HEK293 (cell line): ENCODE measurements at regions not wholly inside any gene's neighbourhood (a gene's known extent, or its start where the extent isn't known, plus 50 kb on each side); places are given as distances from the start of the nearest gene placed in this dataset.

Experiments
- CTCF ChIA-PET: fragments of 350-600 bp; formaldehyde crosslinking; extraction: SDS; loops from one replicate; lab custom pipeline; 2021; ENCODE audit warnings: antibody characterized with exemption; lab: Yijun Ruan, JAX
- POLR2A ChIA-PET: fragments of 300-600 bp; formaldehyde crosslinking; extraction: SDS; loops from one replicate; lab custom pipeline; 2020; ENCODE audit warnings: antibody characterized with exemption, inconsistent platforms; lab: Yijun Ruan, JAX
- H3K27ac ChIP-seq: fragments of 200-500 bp; sonication (Bioruptor generic); 2 replicates; pipeline ENCODE4 v1.5.1; 2014; ENCODE audit warnings: low read depth, low read length, control low read depth, inconsistent platforms; ENCODE audit errors: extremely low read depth
- H3K36me3 ChIP-seq, 2 experiments: fragments of 200-500 bp in 1 of 2; sonication (Bioruptor generic) in 1 of 2; 1 replicate in 1 of 2; 2 replicates in 1 of 2; pipeline ENCODE4 v1.5.1; 2014 to 2017; ENCODE audit warnings: inconsistent platforms in 2 of 2, low read length in 2 of 2; ENCODE audit not compliant: control insufficient read depth in 2 of 2, insufficient read depth in 1 of 2
- H3K4me1 ChIP-seq: fragments of 200-500 bp; sonication (Bioruptor generic); 2 replicates; pipeline ENCODE4 v1.5.1; 2014; ENCODE audit warnings: mild to moderate bottlenecking, low read length, inconsistent platforms; ENCODE audit not compliant: control insufficient read depth, insufficient read depth
- H3K4me3 ChIP-seq: 2 replicates; pipeline ENCODE4 v1.5.1; 2011; ENCODE audit warnings: low read depth, mild to moderate bottlenecking, control low read depth, low read length, moderate library complexity
- H3K9me3 ChIP-seq: fragments of 200-500 bp; sonication (Bioruptor generic); 2 replicates; pipeline ENCODE4 v1.5.1; 2014; ENCODE audit warnings: low read depth, low read length, inconsistent platforms; ENCODE audit not compliant: control insufficient read depth, insufficient read depth
- GLIS1 ChIP-seq: fragments of 450-650 bp; formaldehyde crosslinking; IDR thresholded peaks from 2 replicates; pipeline ENCODE4 v1.5.1; 2016; ENCODE audit warnings: missing biosample characterization, missing genetic modification characterization
- INSM2 ChIP-seq: fragments of 450-650 bp; formaldehyde crosslinking; IDR thresholded peaks from 2 replicates; pipeline ENCODE4 v1.5.1; 2016; ENCODE audit warnings: missing biosample characterization, missing genetic modification characterization
- KLF10 ChIP-seq: fragments of 450-650 bp; IDR thresholded peaks from 2 replicates; pipeline ENCODE4 v1.5.1; 2018; ENCODE audit warnings: missing biosample characterization, mild to moderate bottlenecking, missing genetic modification characterization
- PATZ1 ChIP-seq: fragments of 450-650 bp; formaldehyde crosslinking; IDR thresholded peaks from 2 replicates; pipeline ENCODE4 v1.5.1; 2016; ENCODE audit warnings: missing biosample characterization, missing genetic modification characterization
- ZBTB48 ChIP-seq: fragments of 450-650 bp; formaldehyde crosslinking; IDR thresholded peaks from 2 replicates; pipeline ENCODE4 v1.5.1; 2016; ENCODE audit warnings: missing biosample characterization, missing genetic modification characterization
- ZFP37 ChIP-seq: fragments of 450-650 bp; formaldehyde crosslinking; IDR thresholded peaks from 2 replicates; pipeline ENCODE4 v1.5.1; 2016; ENCODE audit warnings: missing biosample characterization, missing genetic modification characterization
- ZNF10 ChIP-seq: fragments of 450-650 bp; formaldehyde crosslinking; IDR thresholded peaks from 2 replicates; pipeline ENCODE4 v1.5.1; 2017; ENCODE audit warnings: missing biosample characterization, missing genetic modification characterization
- ZNF202 ChIP-seq: fragments of 450-650 bp; formaldehyde crosslinking; IDR thresholded peaks from 2 replicates; pipeline ENCODE4 v1.5.1; 2016; ENCODE audit warnings: missing biosample characterization, missing genetic modification characterization, borderline replicate concordance
- ZNF23 ChIP-seq: fragments of 450-650 bp; formaldehyde crosslinking; IDR thresholded peaks from 2 replicates; pipeline ENCODE4 v1.5.1; 2016; ENCODE audit warnings: missing biosample characterization, missing genetic modification characterization, borderline replicate concordance
- ZNF239 ChIP-seq: fragments of 450-650 bp; formaldehyde crosslinking; IDR thresholded peaks from 2 replicates; pipeline ENCODE4 v1.5.1; 2016; ENCODE audit warnings: missing biosample characterization, missing genetic modification characterization
- ZNF280C ChIP-seq: fragments of 450-650 bp; formaldehyde crosslinking; IDR thresholded peaks from 2 replicates; pipeline ENCODE4 v1.5.1; 2016; ENCODE audit warnings: missing biosample characterization, missing genetic modification characterization
- ZNF311 ChIP-seq: fragments of 450-650 bp; formaldehyde crosslinking; IDR thresholded peaks from 2 replicates; pipeline ENCODE4 v1.5.1; 2017; ENCODE audit warnings: missing biosample characterization, missing genetic modification characterization, borderline replicate concordance
- ZNF324 ChIP-seq: fragments of 450-650 bp; formaldehyde crosslinking; IDR thresholded peaks from 2 replicates; pipeline ENCODE4 v1.5.1; 2016; ENCODE audit warnings: missing biosample characterization, missing genetic modification characterization
- ZNF423 ChIP-seq: fragments of 450-650 bp; formaldehyde crosslinking; IDR thresholded peaks from 2 replicates; pipeline ENCODE4 v1.5.1; 2016; ENCODE audit warnings: missing biosample characterization, missing genetic modification characterization
- ZNF514 ChIP-seq: fragments of 450-650 bp; formaldehyde crosslinking; IDR thresholded peaks from 2 replicates; pipeline ENCODE4 v1.5.1; 2016; ENCODE audit warnings: missing biosample characterization, missing genetic modification characterization
- ZNF561 ChIP-seq: fragments of 450-650 bp; IDR thresholded peaks from 2 replicates; pipeline ENCODE4 v1.5.1; 2018; ENCODE audit warnings: missing biosample characterization, missing genetic modification characterization, borderline replicate concordance
- ZNF585B ChIP-seq: fragments of 450-650 bp; formaldehyde crosslinking; IDR thresholded peaks from 2 replicates; pipeline ENCODE4 v1.5.1; 2016; ENCODE audit warnings: missing biosample characterization, missing genetic modification characterization
- ZNF623 ChIP-seq: fragments of 450-650 bp; formaldehyde crosslinking; IDR thresholded peaks from 2 replicates; pipeline ENCODE4 v1.5.1; 2016; ENCODE audit warnings: missing biosample characterization, missing genetic modification characterization
- ZNF791 ChIP-seq: fragments of 450-650 bp; formaldehyde crosslinking; IDR thresholded peaks from 2 replicates; pipeline ENCODE4 v1.5.1; 2016; ENCODE audit warnings: missing biosample characterization, missing genetic modification characterization
- TF ChIP-seq, protein P1 (sequence below): fragments of 450-650 bp; formaldehyde crosslinking; IDR thresholded peaks from 2 replicates; pipeline ENCODE4 v1.5.1; 2016; ENCODE audit warnings: missing biosample characterization, missing genetic modification characterization

GRCh38 chr7:85454904-85455303, 268.0 kb upstream of the SEMA3D start:
- CTCF ChIA-PET = interaction anchor here (0.5 to 0.6 kb wide), 2 partner anchors 10 to 260 kb away, joined by 3 read pairs; no protein-coding TSS in a partner anchor
- no peaks in the 10 kb centered on the region for H3K9me3 ChIP-seq
- no peak overlapping the region for H3K4me3 ChIP-seq
- no peaks in the 10 kb centered on the region for H3K36me3 ChIP-seq
- no peaks in the 10 kb centered on the region for H3K4me1 ChIP-seq
- POLR2A ChIA-PET = no interaction called here
- TF ChIP-seq ZNF561 (tag by site-specific recombination) = no peak
- TF ChIP-seq PATZ1 = no peak
- no peak for TF ChIP-seq ZNF585B
- TF ChIP-seq ZNF239 (tag by site-specific recombination) = no peak
- no peak for TF ChIP-seq ZNF423
- TF ChIP-seq, all 188 proteins: peak for 0
- H3K27ac ChIP-seq = no peak overlapping the region

- no peak for TF ChIP-seq ZNF202
- TF ChIP-seq, protein P1, sequence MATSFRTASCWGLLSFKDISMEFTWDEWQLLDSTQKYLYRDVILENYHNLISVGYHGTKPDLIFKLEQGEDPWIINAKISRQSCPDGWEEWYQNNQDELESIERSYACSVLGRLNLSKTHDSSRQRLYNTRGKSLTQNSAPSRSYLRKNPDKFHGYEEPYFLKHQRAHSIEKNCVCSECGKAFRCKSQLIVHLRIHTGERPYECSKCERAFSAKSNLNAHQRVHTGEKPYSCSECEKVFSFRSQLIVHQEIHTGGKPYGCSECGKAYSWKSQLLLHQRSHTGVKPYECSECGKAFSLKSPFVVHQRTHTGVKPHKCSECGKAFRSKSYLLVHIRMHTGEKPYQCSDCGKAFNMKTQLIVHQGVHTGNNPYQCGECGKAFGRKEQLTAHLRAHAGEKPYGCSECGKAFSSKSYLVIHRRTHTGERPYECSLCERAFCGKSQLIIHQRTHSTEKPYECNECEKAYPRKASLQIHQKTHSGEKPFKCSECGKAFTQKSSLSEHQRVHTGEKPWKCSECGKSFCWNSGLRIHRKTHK (tag by site-specific recombination) = no peak
- TF ChIP-seq, all 188 proteins: peak for 0
- ChIA-PET POLR2A (no interaction called here), CTCF (interaction anchor here (0.6 to 1.5 kb wide), 5 partner anchors 12 to 1431 kb away, joined by 3 to 4 read pairs (median 3); no protein-coding TSS in a partner anchor)
- H3K4me1 ChIP-seq = no peaks in the 10 kb centered on the region
- no peak overlapping the region for H3K27ac ChIP-seq
- H3K4me3 ChIP-seq = no peak overlapping the region
- H3K9me3 ChIP-seq = no peaks in the 10 kb centered on the region
- no peaks in the 10 kb centered on the region for H3K36me3 ChIP-seq
Measured at GRCh38 chr7:85452674-85453073, 265.8 kb upstream of the SEMA3D start.

GRCh38 chr7:85449478-85449877, 262.6 kb upstream of the SEMA3D start:
- H3K9me3 ChIP-seq = no peaks in the 10 kb centered on the region
- no peak for TF ChIP-seq ZNF23 (tag by site-specific recombination)
- TF ChIP-seq ZNF280C (tag by site-specific recombination) = no peak
- TF ChIP-seq GLIS1 (tag by site-specific recombination) = no peak
- TF ChIP-seq ZBTB48 = no peak
- no peak for TF ChIP-seq INSM2
- no peak for TF ChIP-seq ZFP37 (tag by site-specific recombination)
- no peak for TF ChIP-seq ZNF324 (tag by site-specific recombination)
- TF ChIP-seq ZNF791 = no peak
- TF ChIP-seq ZNF311 (tag by site-specific recombination) = no peak
- no peak for TF ChIP-seq ZNF623 (tag by site-specific recombination)
- no peak for TF ChIP-seq ZNF10 (tag by site-specific recombination)
- TF ChIP-seq KLF10 (tag by site-specific recombination) = no peak
- TF ChIP-seq ZNF514 (tag by site-specific recombination) = no peak
- TF ChIP-seq, all 188 proteins: peak for 0
- ChIA-PET POLR2A (no interaction called here), CTCF (no interaction called here)
- no peak overlapping the region for H3K4me3 ChIP-seq
- H3K4me1 ChIP-seq = no peaks in the 10 kb centered on the region
- no peaks in the 10 kb centered on the region for H3K36me3 ChIP-seq
- H3K27ac ChIP-seq = no peak overlapping the region
